ENCODE measurements at regions not wholly inside any gene's neighbourhood (a gene's known extent, or its start where the extent isn't known, plus 50 kb on each side); places are given as distances from the start of the nearest gene placed in this dataset.
A peak's percentile ranks its signal among the peaks of the same experiment; 100 is the strongest.

DNA sequence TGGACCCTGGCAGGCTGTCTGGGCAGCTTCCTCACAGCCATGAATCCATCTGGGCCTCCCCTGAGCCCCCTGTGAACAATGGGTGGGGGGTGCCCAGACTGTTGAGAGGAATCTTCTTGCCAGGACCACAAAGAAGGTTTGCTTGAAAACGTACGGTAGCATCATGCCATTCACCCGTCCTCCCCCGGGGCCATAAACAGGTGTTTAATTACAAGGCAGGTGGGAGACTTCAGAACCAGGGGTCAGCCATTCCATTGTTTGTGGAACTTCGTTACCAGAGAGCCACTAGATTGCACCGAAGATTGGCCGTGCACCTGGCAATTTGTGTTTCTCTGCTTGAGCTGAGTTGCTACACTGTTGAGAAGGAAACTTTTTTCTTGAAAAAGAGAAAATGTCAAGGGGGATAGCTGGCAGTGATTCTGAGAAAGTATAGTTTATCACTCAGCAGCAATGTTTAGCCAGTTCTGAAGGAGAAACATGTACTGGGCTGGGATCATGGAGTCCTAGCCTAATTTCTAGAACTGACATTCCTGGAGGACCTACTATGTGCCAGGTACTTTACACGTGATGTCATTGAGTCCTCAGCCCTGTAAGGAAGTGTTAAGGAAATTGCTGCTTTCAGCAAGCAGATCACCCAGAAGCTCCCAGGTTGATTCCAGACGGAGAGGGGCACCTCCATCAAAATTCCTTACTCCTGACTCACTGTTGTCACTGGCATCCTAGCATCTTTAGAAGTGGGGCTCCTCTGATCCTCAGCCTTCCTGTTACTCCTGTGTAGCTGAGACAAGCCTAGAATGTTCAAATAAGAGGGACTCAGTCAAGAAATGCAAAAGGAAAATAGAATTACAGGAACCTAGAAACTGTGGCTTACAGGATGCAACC is 103.8 kb upstream of the UBE2E1 start:
- 63 to 81% (median 74%) methylated on average over 9 of the region's 9 CpGs for WGBS, 4 donors
- TF ChIP-seq POLR2A (IDR thresholded peaks at IDR 0.05), result no peak
- TF ChIP-seq, protein P1, sequence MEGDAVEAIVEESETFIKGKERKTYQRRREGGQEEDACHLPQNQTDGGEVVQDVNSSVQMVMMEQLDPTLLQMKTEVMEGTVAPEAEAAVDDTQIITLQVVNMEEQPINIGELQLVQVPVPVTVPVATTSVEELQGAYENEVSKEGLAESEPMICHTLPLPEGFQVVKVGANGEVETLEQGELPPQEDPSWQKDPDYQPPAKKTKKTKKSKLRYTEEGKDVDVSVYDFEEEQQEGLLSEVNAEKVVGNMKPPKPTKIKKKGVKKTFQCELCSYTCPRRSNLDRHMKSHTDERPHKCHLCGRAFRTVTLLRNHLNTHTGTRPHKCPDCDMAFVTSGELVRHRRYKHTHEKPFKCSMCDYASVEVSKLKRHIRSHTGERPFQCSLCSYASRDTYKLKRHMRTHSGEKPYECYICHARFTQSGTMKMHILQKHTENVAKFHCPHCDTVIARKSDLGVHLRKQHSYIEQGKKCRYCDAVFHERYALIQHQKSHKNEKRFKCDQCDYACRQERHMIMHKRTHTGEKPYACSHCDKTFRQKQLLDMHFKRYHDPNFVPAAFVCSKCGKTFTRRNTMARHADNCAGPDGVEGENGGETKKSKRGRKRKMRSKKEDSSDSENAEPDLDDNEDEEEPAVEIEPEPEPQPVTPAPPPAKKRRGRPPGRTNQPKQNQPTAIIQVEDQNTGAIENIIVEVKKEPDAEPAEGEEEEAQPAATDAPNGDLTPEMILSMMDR (IDR thresholded peaks at IDR 0.05), result no peak
- intact Hi-C loops (cut with DNase I), result no loop called here
- peaks cover 0 to 6% (median 0%) of the 10 kb centered on the region in 12 donors for H3K9me3 ChIP-seq
- H3K27me3 ChIP-seq, result no peaks in the 10 kb centered on the region
- no peak overlapping the region for H3K27ac ChIP-seq
- no peaks in the 10 kb centered on the region for H3K4me1 ChIP-seq
- H3K4me3 ChIP-seq, result no peak overlapping the region
- ATAC-seq, result no peak
- no peak for DNase-seq
- H3K36me3 ChIP-seq, result no peaks in the 10 kb centered on the region

DNA sequence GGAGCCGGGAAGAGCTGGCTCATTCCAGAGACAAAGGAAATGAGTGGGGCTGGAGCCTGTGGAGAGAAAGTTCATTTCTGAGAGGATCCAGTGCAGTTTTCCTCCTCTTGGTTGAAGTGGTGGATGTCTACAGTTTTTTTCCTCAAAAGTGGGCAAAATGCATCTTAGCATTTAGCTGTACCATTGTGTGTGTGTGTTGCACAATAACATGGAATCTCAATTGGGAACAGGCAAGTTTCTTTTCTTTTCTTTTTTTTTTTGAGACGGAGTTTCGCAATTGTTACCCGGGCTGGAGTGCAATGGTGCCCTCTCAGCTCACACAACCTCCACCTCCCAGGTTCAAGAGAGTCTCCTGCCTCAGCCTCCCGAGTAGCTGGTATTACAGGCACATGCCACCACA is 101.5 kb upstream of the UBE2E1 start:
- DNase-seq, result no peak
- Histone ChIP-seq H3K9me3 (peaks cover 0 to 6% (median 0%) of the 10 kb centered on the region in 12 donors), H3K4me1 (no peaks in the 10 kb centered on the region), H3K27me3 (no peaks in the 10 kb centered on the region), H3K36me3 (no peaks in the 10 kb centered on the region), H3K27ac (no peak overlapping the region), H3K4me3 (no peak overlapping the region)
- ATAC-seq, result no peak
- WGBS, 4 donors, result 82 to 88% (median 84%) methylated on average over 5 of the region's 5 CpGs
- TF ChIP-seq, protein P1 (IDR thresholded peaks at IDR 0.05), result no peak
- TF ChIP-seq POLR2A (IDR thresholded peaks at IDR 0.05), result no peak
- intact Hi-C loops (cut with DNase I), result no loop called here

DNA sequence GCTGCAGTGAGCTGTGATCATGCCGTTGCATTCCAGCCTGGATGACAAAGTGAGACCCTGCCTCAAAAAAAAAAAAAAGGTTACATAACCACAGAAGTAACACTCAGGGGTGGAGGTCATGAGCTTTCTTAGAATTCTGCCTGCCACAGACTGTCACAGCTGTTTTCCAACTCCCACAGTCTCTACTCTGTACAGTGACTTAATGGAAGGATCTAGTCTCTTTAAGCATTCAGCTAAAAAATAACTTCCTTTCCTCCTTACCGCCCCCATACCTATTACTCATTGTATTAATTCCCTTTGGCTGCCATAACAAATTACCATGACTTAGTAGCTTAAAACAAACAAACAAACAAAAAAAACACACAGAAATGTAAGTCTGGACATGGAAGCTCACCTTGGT is 99.6 kb upstream of the UBE2E1 start:
- H3K27ac ChIP-seq, result no peak overlapping the region
- no peak overlapping the region for H3K4me3 ChIP-seq
- intact Hi-C loops (cut with DNase I), result no loop called here
- 50 to 59% (median 58%) methylated on average over 2 of the region's 2 CpGs for WGBS, 4 donors
- peaks cover 0 to 6% (median 0%) of the 10 kb centered on the region in 12 donors for H3K9me3 ChIP-seq
- TF ChIP-seq, protein P1 (IDR thresholded peaks at IDR 0.05), result no peak
- no peak for TF ChIP-seq POLR2A (IDR thresholded peaks at IDR 0.05)
- no peaks in the 10 kb centered on the region for H3K36me3 ChIP-seq
- DNase-seq, result no peak
- peak in 1 of 4 donors; percentile 38 for ATAC-seq
- peaks cover 0 to 8% (median 0%) of the 10 kb centered on the region in 12 donors for H3K4me1 ChIP-seq
- no peaks in the 10 kb centered on the region for H3K27me3 ChIP-seq

DNA sequence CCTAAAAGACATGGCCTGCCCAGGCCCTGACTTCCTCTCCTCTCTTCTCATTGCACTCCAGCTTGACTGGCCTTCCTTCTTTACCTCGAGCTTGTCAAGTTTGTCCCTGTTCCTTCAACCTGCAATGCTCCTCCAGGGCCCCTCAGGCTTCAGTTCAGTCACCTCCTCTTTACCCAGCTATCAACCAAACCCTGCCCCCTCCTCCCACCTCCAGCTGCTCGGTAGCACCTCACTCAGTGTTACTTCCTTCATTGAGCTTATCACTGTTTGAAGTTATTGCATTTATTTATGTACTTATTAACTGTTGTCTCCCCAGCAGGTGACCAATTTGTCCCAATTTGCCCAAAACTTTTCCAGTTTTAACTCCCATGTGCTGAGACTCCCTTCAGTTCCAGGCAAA is 95.8 kb upstream of the UBE2E1 start:
- 41 to 64% (median 51%) methylated on average over 2 of the region's 2 CpGs for WGBS, 4 donors
- Histone ChIP-seq H3K27me3 (no peaks in the 10 kb centered on the region), H3K9me3 (peaks cover 0 to 6% (median 0%) of the 10 kb centered on the region in 12 donors), H3K27ac (no peak overlapping the region), H3K4me3 (no peak overlapping the region), H3K4me1 (peaks cover 0 to 24% (median 0%) of the 10 kb centered on the region in 12 donors), H3K36me3 (no peaks in the 10 kb centered on the region)
- DNase-seq, result no peak
- ATAC-seq, result no peak
- TF ChIP-seq POLR2A (IDR thresholded peaks at IDR 0.05), result no peak
- TF ChIP-seq, protein P1 (IDR thresholded peaks at IDR 0.05), result no peak
- intact Hi-C loops (cut with DNase I), result loop anchor here in 2 of 10 donors (5.0 to 10.0 kb wide), 2 partner anchors 85 to 97 kb away; partner anchors contain the start of gene UBE2E1 (in 1 of the 2)

All from heart left ventricle (tissue), 16 donors.